ENCODE measurements at regions not wholly inside any gene's neighbourhood (a gene's known extent, or its start where the extent isn't known, plus 50 kb on each side); places are given as distances from the start of the nearest gene placed in this dataset.

- Mint-ChIP-seq H3K27ac (no peak overlapping the region), H3K4me3 (no peak overlapping the region), H3K9me3 (peaks cover 5% of the 10 kb centered on the region; the same call in 1 of the 2 replicates), H3K4me1 (ENCODE audit: low read depth) (no peaks in the 10 kb centered on the region), H3K36me3 (ENCODE audit: low read depth) (no peaks in the 10 kb centered on the region), H3K27me3 (ENCODE audit: insufficient read depth) (peaks cover 33% of the 10 kb centered on the region)
- DNase-seq = no peak
- TF ChIP-seq CTCF (IDR thresholded peaks at IDR 0.05) = no peak
These were observed 163.5 kb downstream of the ACKR3 start for GRCh38 chr2:236733156-236733555.

GRCh38 chr2:236735825-236736238 is 166.2 kb downstream of the ACKR3 start:
- no peak overlapping the region for H3K4me3 Mint-ChIP-seq
- peaks cover 37% of the 10 kb centered on the region for H3K27me3 Mint-ChIP-seq (ENCODE audit: insufficient read depth)
- H3K9me3 Mint-ChIP-seq = peaks cover 9% of the 10 kb centered on the region
- DNase-seq = no peak
- H3K4me1 Mint-ChIP-seq (ENCODE audit: low read depth) = no peaks in the 10 kb centered on the region
- TF ChIP-seq CTCF (IDR thresholded peaks at IDR 0.05) = no peak
- no peaks in the 10 kb centered on the region for H3K36me3 Mint-ChIP-seq (ENCODE audit: low read depth)
- H3K27ac Mint-ChIP-seq = no peak overlapping the region

- Mint-ChIP-seq H3K4me1 (ENCODE audit: low read depth) (peaks cover 10% of the 10 kb centered on the region), H3K4me3 (no peak overlapping the region), H3K9me3 (peaks cover 9% of the 10 kb centered on the region), H3K27ac (no peak overlapping the region), H3K36me3 (ENCODE audit: low read depth) (no peaks in the 10 kb centered on the region), H3K27me3 (ENCODE audit: insufficient read depth) (peaks cover 43% of the 10 kb centered on the region)
- no peak for TF ChIP-seq CTCF (IDR thresholded peaks at IDR 0.05)
- DNase-seq = no peak
These were observed 168.4 kb downstream of the ACKR3 start for GRCh38 chr2:236738030-236738429.

GRCh38 chr2:236738896-236739295 is 169.3 kb downstream of the ACKR3 start:
- peaks cover 19% of the 10 kb centered on the region for H3K4me1 Mint-ChIP-seq (ENCODE audit: low read depth)
- H3K27ac Mint-ChIP-seq = no peak overlapping the region
- peaks cover 9% of the 10 kb centered on the region for H3K9me3 Mint-ChIP-seq
- DNase-seq = no peak
- peaks cover 36% of the 10 kb centered on the region for H3K27me3 Mint-ChIP-seq (ENCODE audit: insufficient read depth)
- no peak for TF ChIP-seq CTCF (IDR thresholded peaks at IDR 0.05)
- H3K4me3 Mint-ChIP-seq = no peak overlapping the region
- no peaks in the 10 kb centered on the region for H3K36me3 Mint-ChIP-seq (ENCODE audit: low read depth)

GRCh38 chr2:236739663-236740062 is 170.0 kb downstream of the ACKR3 start:
- Mint-ChIP-seq H3K4me1 (ENCODE audit: low read depth) (peaks cover 27% of the 10 kb centered on the region), H3K27ac (no peak overlapping the region), H3K4me3 (no peak overlapping the region), H3K36me3 (ENCODE audit: low read depth) (no peaks in the 10 kb centered on the region), H3K9me3 (peaks cover 9% of the 10 kb centered on the region), H3K27me3 (ENCODE audit: insufficient read depth) (peaks cover 34% of the 10 kb centered on the region)
- DNase-seq = no peak
- no peak for TF ChIP-seq CTCF (IDR thresholded peaks at IDR 0.05)

GRCh38 chr2:236740506-236740905 is 170.9 kb downstream of the ACKR3 start:
- Mint-ChIP-seq H3K27ac (no peak overlapping the region), H3K9me3 (peaks cover 9% of the 10 kb centered on the region), H3K27me3 (ENCODE audit: insufficient read depth) (peaks cover 28% of the 10 kb centered on the region), H3K36me3 (ENCODE audit: low read depth) (no peaks in the 10 kb centered on the region), H3K4me3 (no peak overlapping the region), H3K4me1 (ENCODE audit: low read depth) (peaks cover 35% of the 10 kb centered on the region)
- TF ChIP-seq CTCF (IDR thresholded peaks at IDR 0.05) = no peak
- DNase-seq = no peak

All from HFFc6 (cell line).